Osteoblast (primary cell): ENCODE measurements at regions not wholly inside any gene's neighbourhood (a gene's known extent, or its start where the extent isn't known, plus 50 kb on each side); places are given as distances from the start of the nearest gene placed in this dataset.

Experiments
- DNase-seq: peaks from one replicate; pipeline ENCODE4 v3.0.0; 2011; ENCODE audit warnings: low spot score, mixed read lengths; ENCODE audit not compliant: insufficient read length; ENCODE audit errors: missing footprints
- H2AFZ ChIP-seq: 2 replicates; pipeline ENCODE4 v1.6.0; 2011; ENCODE audit warnings: mild to moderate bottlenecking, low read length
- H3K27ac ChIP-seq: 2 replicates; pipeline ENCODE4 v1.5.1; 2011; ENCODE audit warnings: mild to moderate bottlenecking, low read depth, low read length, moderate library complexity
- H3K27me3 ChIP-seq: 2 replicates; pipeline ENCODE4 v1.6.0; 2012; ENCODE audit warnings: mild to moderate bottlenecking, control low read depth, inconsistent platforms, low read length, moderate library complexity; ENCODE audit not compliant: insufficient read depth
- H3K36me3 ChIP-seq: 2 replicates; pipeline ENCODE4 v1.5.1; 2011; ENCODE audit warnings: mild to moderate bottlenecking, low read length, control low read depth, moderate library complexity; ENCODE audit not compliant: insufficient read depth
- H3K4me1 ChIP-seq: 2 replicates; pipeline ENCODE4 v1.5.1; 2011; ENCODE audit warnings: mild to moderate bottlenecking, low read length, control low read depth, moderate library complexity; ENCODE audit not compliant: insufficient read depth
- H3K4me2 ChIP-seq: 2 replicates; pipeline ENCODE4 v1.6.0; 2011; ENCODE audit warnings: mild to moderate bottlenecking, low read length; ENCODE audit not compliant: insufficient read depth
- H3K4me3 ChIP-seq: fragments of 200-600 bp; sonication (generic); 3 replicates; pipeline ENCODE4 v1.5.1; 2012; ENCODE audit warnings: mild to moderate bottlenecking, low read length, inconsistent platforms; ENCODE audit not compliant: insufficient read depth
- H3K79me2 ChIP-seq: 2 replicates; pipeline ENCODE4 v1.6.0; 2012; ENCODE audit warnings: mild to moderate bottlenecking, low read length, control low read depth, inconsistent platforms; ENCODE audit not compliant: insufficient read depth
- H3K9me3 ChIP-seq: 2 replicates; pipeline ENCODE4 v1.5.1; 2011; ENCODE audit warnings: low read depth, low read length, control low read depth
- H4K20me1 ChIP-seq: 2 replicates; pipeline ENCODE4 v1.6.0; 2012; ENCODE audit warnings: mild to moderate bottlenecking, low read length, control low read depth; ENCODE audit not compliant: insufficient read depth
- TF ChIP-seq, protein P1 (sequence below): IDR thresholded peaks from 2 replicates; pipeline ENCODE4 v1.5.1; 2011; ENCODE audit warnings: mild to moderate bottlenecking, low read depth, low read length, moderate library complexity; ENCODE audit errors: extremely low read depth

DNA sequence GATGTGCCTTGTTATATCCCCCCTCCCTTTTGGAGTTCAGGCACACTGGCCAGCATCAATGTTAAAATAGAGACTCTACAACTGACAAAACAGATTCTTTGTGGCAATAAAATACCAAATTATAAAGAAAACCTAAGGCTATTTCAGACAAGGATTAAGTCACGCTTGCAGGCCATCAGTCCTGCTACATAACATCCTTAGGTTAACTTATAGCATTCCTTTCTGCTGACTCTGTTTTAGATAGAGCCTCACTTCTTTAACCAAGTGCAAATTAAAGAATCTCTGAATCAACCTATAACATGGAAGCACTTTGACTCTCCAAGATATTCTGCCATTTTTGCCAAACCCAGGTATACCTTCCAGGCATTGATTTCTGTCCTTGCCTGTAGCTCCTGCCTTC lies 784.6 kb downstream of the RNF144A start:
- Histone ChIP-seq H3K9me3 (no peaks in the 10 kb centered on the region), H3K27me3 (no peaks in the 10 kb centered on the region), H3K36me3 (no peaks in the 10 kb centered on the region), H3K4me1 (peaks cover 1% of the 10 kb centered on the region), H3K4me2 (no peak overlapping the region), H3K4me3 (no peak overlapping the region), H2AFZ (no peak overlapping the region), H3K79me2 (no peaks in the 10 kb centered on the region), H4K20me1 (no peaks in the 10 kb centered on the region), H3K27ac (no peak overlapping the region)
- TF ChIP-seq, protein P1, sequence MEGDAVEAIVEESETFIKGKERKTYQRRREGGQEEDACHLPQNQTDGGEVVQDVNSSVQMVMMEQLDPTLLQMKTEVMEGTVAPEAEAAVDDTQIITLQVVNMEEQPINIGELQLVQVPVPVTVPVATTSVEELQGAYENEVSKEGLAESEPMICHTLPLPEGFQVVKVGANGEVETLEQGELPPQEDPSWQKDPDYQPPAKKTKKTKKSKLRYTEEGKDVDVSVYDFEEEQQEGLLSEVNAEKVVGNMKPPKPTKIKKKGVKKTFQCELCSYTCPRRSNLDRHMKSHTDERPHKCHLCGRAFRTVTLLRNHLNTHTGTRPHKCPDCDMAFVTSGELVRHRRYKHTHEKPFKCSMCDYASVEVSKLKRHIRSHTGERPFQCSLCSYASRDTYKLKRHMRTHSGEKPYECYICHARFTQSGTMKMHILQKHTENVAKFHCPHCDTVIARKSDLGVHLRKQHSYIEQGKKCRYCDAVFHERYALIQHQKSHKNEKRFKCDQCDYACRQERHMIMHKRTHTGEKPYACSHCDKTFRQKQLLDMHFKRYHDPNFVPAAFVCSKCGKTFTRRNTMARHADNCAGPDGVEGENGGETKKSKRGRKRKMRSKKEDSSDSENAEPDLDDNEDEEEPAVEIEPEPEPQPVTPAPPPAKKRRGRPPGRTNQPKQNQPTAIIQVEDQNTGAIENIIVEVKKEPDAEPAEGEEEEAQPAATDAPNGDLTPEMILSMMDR: no peak
- DNase-seq: no peak

DNA sequence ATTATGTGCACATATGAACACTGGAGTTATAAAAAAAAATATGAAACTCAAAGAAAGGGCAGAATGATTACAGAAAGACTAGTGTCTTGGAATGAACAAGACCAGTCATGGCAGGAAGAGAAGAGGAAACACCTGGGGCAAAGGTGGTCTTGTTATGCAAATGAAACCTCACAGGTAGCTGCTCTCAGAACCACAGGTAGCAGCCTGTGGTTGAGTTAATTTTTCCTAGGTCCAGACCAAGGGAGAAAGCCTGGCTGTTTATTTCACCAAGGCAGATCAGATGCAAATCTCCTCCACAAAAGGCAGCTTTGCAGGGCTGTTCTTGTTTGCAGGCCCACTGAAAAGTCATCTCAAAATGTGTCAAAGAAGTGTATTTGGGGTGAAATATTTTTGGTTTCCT lies 785.8 kb downstream of the RNF144A start:
- peaks cover 9% of the 10 kb centered on the region for H3K4me1 ChIP-seq
- H4K20me1 ChIP-seq: no peaks in the 10 kb centered on the region
- TF ChIP-seq, protein P1: no peak
- no peak overlapping the region for H3K27ac ChIP-seq
- H3K4me3 ChIP-seq: no peak overlapping the region
- H3K79me2 ChIP-seq: no peaks in the 10 kb centered on the region
- DNase-seq: no peak
- H3K4me2 ChIP-seq: no peak overlapping the region
- no peaks in the 10 kb centered on the region for H3K9me3 ChIP-seq
- no peaks in the 10 kb centered on the region for H3K36me3 ChIP-seq
- H3K27me3 ChIP-seq: no peaks in the 10 kb centered on the region
- no peak overlapping the region for H2AFZ ChIP-seq

DNA sequence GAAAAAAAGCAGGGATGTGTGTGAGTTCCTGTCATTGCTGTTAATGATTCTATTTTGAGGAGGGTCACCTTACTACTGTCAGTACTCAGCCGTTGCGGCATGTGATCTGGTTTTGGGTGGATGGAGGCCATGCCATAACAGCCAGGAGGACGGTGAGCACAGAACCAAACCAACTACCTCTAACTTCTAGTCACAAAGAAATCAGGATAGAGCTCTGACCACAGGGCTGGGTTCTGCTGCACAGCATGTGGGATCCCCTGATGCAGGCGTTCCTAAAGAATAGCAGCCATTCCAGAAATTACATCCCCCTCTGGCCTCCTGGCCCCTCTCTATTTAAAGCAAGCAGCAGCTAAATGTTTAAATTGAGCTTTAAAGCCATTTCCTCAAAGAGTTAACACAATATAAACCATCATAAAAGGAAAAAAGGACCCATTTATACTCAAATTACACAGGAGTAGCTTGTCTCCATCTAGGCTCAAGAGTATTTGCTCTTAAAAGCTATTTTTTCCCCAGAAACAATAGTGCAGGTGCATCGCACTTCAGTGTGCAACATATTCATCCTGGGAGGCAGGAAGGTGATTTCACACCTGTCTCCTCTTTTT lies 786.4 kb downstream of the RNF144A start:
- Histone ChIP-seq H3K36me3 (no peaks in the 10 kb centered on the region), H3K79me2 (no peaks in the 10 kb centered on the region), H3K4me3 (no peak overlapping the region), H4K20me1 (no peaks in the 10 kb centered on the region), H3K4me1 (peaks cover 11% of the 10 kb centered on the region), H3K9me3 (no peaks in the 10 kb centered on the region), H2AFZ (no peak overlapping the region), H3K4me2 (no peak overlapping the region), H3K27ac (no peak overlapping the region), H3K27me3 (no peaks in the 10 kb centered on the region)
- TF ChIP-seq, protein P1: no peak
- DNase-seq: no peak

DNA sequence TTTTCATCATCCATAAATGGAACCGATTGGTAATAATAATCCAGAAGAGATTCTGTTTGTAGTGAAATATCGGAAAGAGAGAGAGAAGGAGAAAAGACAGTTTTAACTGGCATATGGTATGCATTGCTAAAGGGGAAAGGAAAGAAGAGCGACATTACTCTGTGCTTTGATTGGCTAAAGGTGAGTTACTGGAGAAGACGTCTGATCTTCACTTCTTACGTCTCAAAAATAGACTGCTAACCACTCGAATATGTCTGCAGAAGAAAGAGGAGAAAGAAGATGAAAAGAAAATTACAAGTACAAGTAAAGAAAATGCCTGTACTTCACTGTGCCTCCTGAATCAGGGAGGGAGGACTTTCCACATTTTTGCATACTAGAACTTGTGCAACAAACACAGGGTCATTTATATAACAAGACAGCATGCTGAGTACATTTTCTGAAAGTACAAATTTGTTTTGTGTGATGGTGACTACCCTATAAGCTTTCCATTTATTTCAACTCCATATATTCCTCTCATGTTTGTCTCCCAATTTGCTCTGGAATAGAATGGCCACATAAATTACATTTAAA lies 787.2 kb downstream of the RNF144A start:
- no peak for DNase-seq

More for the DNA sequence above, 787.2 kb downstream of the RNF144A start:
- TF ChIP-seq, protein P1: no peak
- Histone ChIP-seq H3K4me2 (no peak overlapping the region), H3K27ac (no peak overlapping the region), H3K79me2 (no peaks in the 10 kb centered on the region), H3K4me1 (peaks cover 11% of the 10 kb centered on the region), H3K27me3 (no peaks in the 10 kb centered on the region), H3K36me3 (no peaks in the 10 kb centered on the region), H3K9me3 (no peaks in the 10 kb centered on the region), H4K20me1 (no peaks in the 10 kb centered on the region), H2AFZ (no peak overlapping the region), H3K4me3 (no peak overlapping the region)
